GM19455 (cell line): ENCODE measurements at regions not wholly inside any gene's neighbourhood (a gene's known extent, or its start where the extent isn't known, plus 50 kb on each side); places are given as distances from the start of the nearest gene placed in this dataset.

Experiments used
- ATAC-seq: cut with Tn5 transposase; IDR thresholded peaks from one replicate; pipeline ENCODE4 v1.9.1; 2021; ENCODE audit not compliant: unreplicated experiment

GRCh38 chr22:49300951-49301397 lies 526.7 kb downstream of the BRD1 start:
- no peak for ATAC-seq

DNA sequence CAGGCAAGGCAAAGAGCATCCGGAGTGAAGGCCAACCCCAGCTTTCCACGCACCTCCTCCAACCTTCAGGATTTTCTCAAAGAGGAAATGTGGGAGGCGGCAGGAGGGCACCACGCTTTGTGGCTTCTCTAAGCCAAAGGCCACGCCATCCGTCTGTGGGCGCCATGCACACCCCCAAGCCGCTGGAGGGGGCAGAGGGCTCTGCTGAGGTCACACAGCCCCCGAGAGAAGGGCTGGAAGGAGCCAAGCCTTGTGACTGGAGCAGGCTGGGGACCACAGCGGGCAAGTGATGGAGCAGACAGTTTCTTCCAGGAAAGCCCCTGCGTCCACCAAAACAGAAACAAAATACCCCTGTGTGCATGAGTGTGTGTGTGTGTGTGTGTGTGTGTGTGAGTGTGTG lies 527.4 kb downstream of the BRD1 start:
- no peak for ATAC-seq

GRCh38 chr22:49299821-49300231 lies 527.8 kb downstream of the BRD1 start:
- no peak for ATAC-seq

GRCh38 chr22:49298834-49299750 lies 528.6 kb downstream of the BRD1 start:
- ATAC-seq: no peak

DNA sequence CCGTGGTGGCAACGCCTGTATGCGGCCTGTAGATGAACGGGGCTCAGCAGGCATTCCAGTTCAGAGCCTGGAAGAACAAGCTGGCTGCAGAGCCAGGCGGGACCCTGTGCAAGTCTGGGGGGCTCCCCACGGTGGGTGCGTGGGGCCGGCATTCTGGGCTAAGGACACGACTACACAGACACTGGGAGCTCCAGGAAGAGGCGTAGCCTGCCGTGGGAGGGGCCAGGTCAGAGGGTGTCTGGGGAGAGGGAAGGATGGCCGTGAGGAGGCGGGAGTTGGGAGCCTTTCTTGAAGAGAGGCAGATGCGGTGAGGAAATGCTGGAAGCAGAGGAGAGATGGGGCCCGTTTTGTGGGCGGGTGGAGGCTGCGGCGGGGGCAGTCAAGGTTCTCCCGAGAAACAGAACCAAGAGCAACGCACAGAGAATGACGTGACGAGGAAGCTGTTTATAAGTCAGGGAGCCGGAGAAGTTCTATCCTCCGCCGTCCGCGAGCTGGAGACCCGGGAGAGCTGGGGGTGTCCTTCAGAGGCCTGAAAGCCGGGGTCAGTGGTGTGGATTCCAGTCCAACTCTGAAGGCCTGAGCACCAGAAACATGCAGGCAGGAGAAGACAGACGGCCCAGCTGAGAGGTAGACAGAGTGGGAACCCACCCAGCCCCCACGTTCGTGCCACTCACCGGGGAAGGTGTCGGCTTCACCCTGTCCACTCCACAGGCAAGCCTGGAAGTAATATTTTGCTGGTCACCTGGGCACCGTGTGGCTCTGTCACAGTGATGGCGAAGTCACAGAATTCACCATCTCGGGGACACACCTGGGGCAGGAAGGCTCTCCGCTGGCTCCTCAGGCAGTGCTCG lies 529.6 kb downstream of the BRD1 start:
- no peak for ATAC-seq

- no peak for ATAC-seq
Measured at GRCh38 chr22:49297286-49297870, 530.3 kb downstream of the BRD1 start.

GRCh38 chr22:49296561-49296960 lies 531.1 kb downstream of the BRD1 start:
- no peak for ATAC-seq

- no peak for ATAC-seq
Measured at GRCh38 chr22:49295851-49296560, 531.7 kb downstream of the BRD1 start.

DNA sequence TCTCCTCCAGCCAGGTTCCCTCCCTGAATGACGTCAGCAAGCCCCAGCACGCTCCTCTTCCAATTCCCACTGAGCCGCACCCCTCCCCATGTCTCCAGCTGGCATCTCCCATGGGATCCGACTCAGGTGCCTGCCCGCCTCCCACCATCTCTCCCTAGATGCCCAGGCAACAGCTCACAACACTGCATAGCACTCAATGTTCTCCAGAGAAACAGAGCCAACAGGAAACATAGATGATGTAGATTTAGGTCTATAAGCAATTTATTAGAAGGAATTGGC lies 532.3 kb downstream of the BRD1 start:
- no peak for ATAC-seq

GRCh38 chr22:49294656-49295464 lies 532.8 kb downstream of the BRD1 start:
- no peak for ATAC-seq

DNA sequence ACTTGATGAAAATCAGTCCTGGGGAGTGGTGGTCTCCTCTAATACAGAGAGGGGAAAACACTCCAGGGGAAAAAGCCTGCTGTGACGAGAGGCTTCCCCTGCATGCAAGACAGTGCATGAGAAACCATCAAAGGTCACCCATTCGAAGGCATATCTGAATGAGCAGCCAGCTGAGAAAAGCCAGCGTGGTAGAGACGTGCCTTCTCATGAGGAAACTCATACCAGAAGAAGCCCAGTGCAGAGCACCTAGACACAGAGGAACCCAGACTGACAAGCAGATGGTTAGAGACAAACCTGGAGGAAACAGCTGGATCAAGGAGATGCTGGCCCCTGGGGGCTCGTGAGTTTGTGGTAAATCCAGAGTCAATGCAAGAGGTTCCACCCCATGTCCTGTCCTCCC lies 534.8 kb downstream of the BRD1 start:
- ATAC-seq: no peak

GRCh38 chr22:49291781-49292180 lies 535.9 kb downstream of the BRD1 start:
- ATAC-seq: no peak

DNA sequence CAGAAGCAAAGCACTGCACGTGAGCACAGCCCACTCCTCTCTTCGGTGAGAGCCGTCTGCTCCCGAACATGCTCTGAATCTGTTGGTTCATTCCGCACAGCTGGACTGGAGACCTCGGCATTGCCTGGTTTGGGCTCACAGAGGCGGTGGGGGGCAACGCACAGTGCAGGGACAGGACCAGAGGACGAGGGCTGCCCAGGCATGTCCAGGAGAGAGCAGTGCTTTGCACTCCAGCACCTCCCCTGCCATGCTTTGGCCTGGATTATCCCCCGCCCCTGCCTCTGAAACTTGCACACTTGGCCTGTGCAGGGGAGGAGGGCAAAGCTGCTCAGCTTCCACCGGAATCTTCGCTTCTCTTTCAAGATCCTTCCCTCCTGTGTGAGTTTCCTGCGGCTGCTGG lies 536.5 kb downstream of the BRD1 start:
- ATAC-seq: no peak

DNA sequence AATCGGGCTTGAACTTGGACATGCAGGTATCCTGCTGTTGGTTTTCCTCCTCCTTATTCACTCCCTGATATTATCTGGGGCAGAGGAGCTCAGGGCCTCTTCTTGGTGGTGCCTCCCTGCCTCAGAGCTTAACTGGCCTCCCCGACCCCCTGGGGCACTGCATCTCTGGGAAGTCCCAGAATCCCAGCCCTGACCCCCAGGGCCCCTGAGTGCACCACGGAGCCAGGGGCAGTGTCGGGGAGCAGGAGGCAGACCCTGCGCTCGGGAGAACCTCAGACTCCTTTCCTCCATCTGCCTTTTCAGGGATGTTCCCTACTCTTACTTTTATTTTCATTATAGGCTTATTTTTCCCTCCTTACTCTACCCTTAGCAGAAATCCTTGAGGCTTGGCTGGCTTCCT lies 537.0 kb downstream of the BRD1 start:
- no peak for ATAC-seq

DNA sequence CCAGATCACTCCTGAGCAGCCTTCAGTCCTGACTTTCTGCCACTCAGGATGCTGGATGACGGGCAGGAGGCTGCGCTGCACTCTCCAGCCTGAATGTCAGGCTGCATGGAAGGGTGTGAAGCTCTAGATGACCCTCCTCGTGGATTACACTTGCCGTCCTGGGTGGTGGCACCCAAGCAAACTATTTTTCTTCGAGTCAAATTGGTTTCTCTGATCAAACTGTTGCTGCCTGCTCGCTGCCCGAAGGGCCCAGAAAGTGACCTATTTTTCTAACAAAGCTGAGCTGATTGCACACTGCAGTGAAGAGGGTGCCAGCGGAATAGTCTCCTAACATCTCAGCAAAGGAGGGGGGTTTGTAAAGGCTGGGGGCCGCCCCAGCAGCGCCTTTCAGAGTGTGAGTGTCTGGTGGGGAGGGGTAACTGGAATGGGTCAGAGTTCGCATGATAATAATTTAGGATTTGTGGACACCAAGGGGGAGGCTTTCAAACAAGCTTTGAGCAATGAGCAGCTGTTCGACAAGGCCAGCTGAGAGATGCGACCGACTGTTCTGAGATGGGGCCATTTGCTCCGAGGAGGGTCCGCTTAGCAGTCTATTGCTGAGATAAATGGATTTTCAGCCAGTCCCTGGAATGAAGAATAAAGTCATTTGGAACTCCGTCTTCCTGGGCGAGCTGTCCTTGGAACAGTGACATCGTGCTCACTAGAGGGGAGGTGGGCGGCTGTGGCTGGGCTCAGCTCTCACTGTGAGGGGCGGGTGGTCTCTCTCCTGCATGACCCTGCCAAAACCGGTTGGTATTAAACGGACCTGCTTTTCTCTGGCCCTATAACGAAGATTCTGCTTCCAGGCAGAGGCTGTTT lies 537.6 kb downstream of the BRD1 start:
- ATAC-seq: no peak

DNA sequence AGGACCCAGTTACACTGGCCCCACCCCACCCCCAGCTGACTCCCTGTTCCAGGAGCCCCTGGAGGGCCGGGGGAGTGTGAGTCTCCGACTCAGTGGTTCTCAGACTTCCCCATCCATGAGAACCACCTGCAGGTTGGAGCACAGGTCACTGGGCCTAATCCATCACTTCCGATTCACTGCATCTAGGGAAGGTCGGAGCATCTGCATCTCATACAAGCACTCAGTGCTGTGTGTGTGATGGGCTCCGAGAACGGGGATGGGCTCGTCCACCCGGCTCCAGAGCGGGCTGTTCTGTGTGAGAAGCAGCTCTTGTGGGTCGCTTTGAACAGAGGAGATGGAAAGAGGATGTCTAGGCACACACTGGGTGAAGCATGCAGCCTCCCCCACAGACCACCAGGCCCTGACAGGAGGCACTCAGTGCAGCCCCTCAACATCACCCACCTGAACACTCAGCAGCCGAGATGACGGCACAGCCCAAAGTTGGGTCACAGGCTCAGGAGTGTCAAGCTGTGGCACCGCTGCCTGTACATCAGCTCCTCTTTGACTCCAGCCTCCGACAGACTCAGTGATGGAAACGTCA lies 541.4 kb downstream of the BRD1 start:
- ATAC-seq: no peak

GRCh38 chr22:49284931-49285330 lies 542.7 kb downstream of the BRD1 start:
- ATAC-seq: no peak

DNA sequence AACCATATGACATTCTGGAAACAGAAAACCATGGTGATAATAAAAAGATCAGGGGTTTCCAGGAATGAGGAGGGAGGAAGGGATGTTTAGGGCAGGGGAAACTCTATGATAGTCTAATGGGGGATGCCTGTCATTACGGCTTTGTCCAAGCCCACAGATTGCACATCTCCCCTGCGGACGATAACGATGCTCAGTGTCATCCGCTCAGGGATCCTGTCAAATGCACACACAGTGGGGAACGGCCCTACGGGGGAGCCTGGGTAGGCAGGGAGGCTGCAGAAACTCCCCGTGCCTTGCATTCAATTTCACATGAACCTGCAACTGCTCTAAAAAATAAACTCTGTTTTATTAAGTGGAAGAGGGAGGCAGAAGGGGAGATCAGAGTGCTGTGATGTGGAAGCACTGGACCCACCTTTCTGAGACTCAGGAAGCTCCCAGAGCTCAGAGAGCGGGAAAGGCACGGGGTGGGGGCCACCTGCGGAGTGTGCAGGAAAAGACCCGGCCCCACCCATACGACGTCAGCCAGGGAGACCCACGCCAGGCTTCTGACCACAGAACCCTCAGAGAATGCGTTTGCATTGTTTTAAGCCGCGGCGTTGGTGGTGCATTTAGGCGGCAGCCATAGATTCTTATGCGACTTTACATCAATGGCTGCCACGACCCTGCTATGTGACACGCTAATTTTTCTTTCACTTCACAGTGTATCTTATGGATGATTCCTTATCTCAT lies 543.5 kb downstream of the BRD1 start:
- no peak for ATAC-seq
